ENCODE measurements at regions not wholly inside any gene's neighbourhood (a gene's known extent, or its start where the extent isn't known, plus 50 kb on each side); places are given as distances from the start of the nearest gene placed in this dataset.
A peak's percentile ranks its signal among the peaks of the same experiment; 100 is the strongest.

DNA sequence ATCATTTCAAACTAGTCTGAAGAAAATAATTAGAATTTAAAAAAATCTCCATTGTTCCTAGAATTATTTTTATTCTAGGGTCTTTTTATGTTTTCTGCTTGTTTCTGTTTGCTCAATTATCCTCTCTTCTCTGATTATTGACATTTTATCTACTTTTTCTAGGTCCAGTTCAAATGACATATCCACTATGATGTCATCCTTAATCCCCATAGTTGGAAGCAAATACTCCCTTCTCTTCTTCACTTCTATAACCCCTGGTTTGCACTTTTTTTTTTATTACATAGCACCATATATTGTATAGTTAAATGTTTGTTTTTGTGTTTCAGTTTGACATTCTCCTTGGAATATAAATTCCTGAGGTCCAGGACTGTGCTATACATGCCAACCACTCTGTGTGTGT is 82.6 kb downstream of the CT47B1 start:
- Histone ChIP-seq H3K36me3 (ENCODE audit: control insufficient read depth, insufficient read depth, low read length) (no peaks in the 10 kb centered on the region), H3K4me3 (replicated peaks; ENCODE audit: low read depth, low read length) (no peak overlapping the region), H3K27me3 (replicated peaks; ENCODE audit: control insufficient read depth, insufficient read depth, low read length) (no peaks in the 10 kb centered on the region)
- no peak for DNase-seq (ENCODE audit: extremely low read depth, insufficient read length)
- TF ChIP-seq, protein P1, sequence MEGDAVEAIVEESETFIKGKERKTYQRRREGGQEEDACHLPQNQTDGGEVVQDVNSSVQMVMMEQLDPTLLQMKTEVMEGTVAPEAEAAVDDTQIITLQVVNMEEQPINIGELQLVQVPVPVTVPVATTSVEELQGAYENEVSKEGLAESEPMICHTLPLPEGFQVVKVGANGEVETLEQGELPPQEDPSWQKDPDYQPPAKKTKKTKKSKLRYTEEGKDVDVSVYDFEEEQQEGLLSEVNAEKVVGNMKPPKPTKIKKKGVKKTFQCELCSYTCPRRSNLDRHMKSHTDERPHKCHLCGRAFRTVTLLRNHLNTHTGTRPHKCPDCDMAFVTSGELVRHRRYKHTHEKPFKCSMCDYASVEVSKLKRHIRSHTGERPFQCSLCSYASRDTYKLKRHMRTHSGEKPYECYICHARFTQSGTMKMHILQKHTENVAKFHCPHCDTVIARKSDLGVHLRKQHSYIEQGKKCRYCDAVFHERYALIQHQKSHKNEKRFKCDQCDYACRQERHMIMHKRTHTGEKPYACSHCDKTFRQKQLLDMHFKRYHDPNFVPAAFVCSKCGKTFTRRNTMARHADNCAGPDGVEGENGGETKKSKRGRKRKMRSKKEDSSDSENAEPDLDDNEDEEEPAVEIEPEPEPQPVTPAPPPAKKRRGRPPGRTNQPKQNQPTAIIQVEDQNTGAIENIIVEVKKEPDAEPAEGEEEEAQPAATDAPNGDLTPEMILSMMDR (IDR thresholded peaks at IDR 0.05; ENCODE audit: insufficient read depth, low read length, poor library complexity, severe bottlenecking) = no peak

DNA sequence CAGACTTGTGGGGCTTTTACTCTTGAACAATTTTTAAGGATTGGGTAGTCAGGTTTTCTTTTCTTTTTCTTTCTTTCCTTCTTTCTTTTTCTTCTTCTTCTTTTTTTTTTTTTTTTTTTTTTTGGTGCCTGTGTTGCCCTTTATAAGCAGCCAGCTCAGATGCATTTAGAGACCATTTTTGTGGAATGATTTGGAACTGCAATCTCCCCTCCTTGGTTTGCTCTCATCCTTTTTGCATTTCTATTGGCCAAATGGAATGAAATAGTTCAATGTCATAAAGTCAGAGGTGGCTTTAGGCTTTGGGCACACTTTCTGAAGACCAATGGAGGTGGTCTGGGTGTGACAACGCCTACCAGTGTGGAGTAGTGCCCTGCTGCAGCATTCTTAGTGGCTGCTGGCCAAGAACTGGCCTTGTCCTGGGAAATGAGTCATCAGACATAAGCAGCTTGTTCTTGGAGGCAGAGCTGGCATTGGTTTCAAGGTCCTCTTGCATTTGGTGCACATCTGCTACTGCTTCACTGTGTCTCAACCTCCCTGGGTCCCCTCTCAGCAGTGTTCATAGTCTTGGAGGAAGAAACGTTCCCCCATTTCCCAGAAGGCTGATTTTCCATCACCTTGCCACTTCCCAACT is 84.5 kb downstream of the CT47B1 start:
- no peak for DNase-seq (ENCODE audit: extremely low read depth, insufficient read length)

DNA sequence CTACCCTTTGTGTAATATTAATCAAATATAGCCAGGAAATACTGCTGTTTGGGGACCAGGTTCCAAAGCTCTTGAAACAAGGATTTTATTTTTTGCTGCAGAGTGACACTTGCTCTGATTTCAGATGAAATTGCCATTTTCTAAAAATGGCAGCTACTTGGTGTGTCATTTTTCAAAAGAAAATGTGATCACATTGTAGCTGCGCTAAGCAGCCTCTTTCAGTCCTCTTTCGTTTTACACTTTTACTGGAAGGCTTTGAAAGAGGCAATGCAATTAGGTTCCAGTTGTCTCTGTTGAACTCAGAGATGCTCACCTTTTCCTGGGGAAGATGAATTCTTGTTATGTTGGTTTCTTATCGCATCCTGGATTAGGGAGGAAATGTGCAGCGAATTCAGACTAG is 85.1 kb downstream of the CT47B1 start:
- H3K4me3 ChIP-seq (replicated peaks; ENCODE audit: low read depth, low read length) = no peak overlapping the region
- H3K27me3 ChIP-seq (replicated peaks; ENCODE audit: control insufficient read depth, insufficient read depth, low read length) = no peaks in the 10 kb centered on the region
- DNase-seq (ENCODE audit: extremely low read depth, insufficient read length) = no peak
- no peaks in the 10 kb centered on the region for H3K36me3 ChIP-seq (ENCODE audit: control insufficient read depth, insufficient read depth, low read length)
- TF ChIP-seq, protein P1 (IDR thresholded peaks at IDR 0.05; ENCODE audit: insufficient read depth, low read length, poor library complexity, severe bottlenecking) = no peak

More for the DNA sequence above, 84.5 kb downstream of the CT47B1 start:
- H3K36me3 ChIP-seq (ENCODE audit: control insufficient read depth, insufficient read depth, low read length) = no peaks in the 10 kb centered on the region
- no peak overlapping the region for H3K4me3 ChIP-seq (replicated peaks; ENCODE audit: low read depth, low read length)
- no peaks in the 10 kb centered on the region for H3K27me3 ChIP-seq (replicated peaks; ENCODE audit: control insufficient read depth, insufficient read depth, low read length)
- TF ChIP-seq, protein P1 (IDR thresholded peaks at IDR 0.05; ENCODE audit: insufficient read depth, low read length, poor library complexity, severe bottlenecking) = no peak

DNA sequence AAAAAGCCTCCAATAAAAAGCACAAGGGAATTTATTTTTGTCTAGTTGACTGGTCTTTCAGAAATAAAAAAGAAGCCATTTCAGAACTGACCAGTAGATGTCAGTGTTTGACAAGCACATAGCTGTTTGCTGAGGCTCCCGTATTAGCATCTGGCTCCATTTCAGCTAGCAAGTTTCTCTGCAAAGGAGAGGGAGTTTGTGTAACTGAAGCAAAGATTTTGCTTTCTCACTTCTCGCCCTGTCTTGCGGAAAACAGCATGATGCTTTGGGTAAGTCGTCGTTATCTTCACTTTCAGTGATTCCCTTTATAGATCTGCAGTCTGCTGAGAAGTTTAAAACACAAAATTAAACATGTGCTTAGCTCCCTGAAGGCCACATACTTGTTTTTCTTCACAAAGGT is 85.5 kb downstream of the CT47B1 start:
- TF ChIP-seq, protein P1 (IDR thresholded peaks at IDR 0.05; ENCODE audit: insufficient read depth, low read length, poor library complexity, severe bottlenecking) = peak; percentile 72
- H3K4me3 ChIP-seq (replicated peaks; ENCODE audit: low read depth, low read length) = no peak overlapping the region
- no peaks in the 10 kb centered on the region for H3K36me3 ChIP-seq (ENCODE audit: control insufficient read depth, insufficient read depth, low read length)
- no peaks in the 10 kb centered on the region for H3K27me3 ChIP-seq (replicated peaks; ENCODE audit: control insufficient read depth, insufficient read depth, low read length)
- DNase-seq (ENCODE audit: extremely low read depth, insufficient read length) = peak; percentile 15

GRCh38 chrX:120781403-120781802 is 94.3 kb downstream of the CT47B1 start:
- H3K4me3 ChIP-seq (replicated peaks; ENCODE audit: low read depth, low read length) = no peak overlapping the region
- no peaks in the 10 kb centered on the region for H3K27me3 ChIP-seq (replicated peaks; ENCODE audit: control insufficient read depth, insufficient read depth, low read length)
- no peak for DNase-seq (ENCODE audit: extremely low read depth, insufficient read length)
- H3K36me3 ChIP-seq (ENCODE audit: control insufficient read depth, insufficient read depth, low read length) = no peaks in the 10 kb centered on the region
- TF ChIP-seq, protein P1 (IDR thresholded peaks at IDR 0.05; ENCODE audit: insufficient read depth, low read length, poor library complexity, severe bottlenecking) = no peak

DNA sequence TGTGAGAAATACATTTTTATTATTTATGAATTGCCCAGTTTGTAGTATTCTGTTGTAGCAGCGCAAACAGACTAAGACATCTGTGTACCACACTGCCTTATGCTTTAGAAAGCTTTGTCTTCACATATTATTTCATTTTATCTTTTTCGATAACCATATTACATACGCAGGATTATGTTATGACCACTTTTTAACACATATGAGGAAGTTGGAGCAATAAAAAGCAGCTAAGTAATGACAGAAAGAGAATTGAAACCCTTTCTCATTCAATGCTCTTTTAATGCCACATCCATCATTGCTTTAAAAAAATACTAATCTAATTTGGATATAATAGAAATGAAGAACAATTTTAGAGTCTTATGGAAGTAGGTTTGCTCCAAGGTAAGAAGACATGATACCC is 99.7 kb downstream of the CT47B1 start:
- H3K27me3 ChIP-seq (replicated peaks; ENCODE audit: control insufficient read depth, insufficient read depth, low read length) = no peaks in the 10 kb centered on the region
- no peak overlapping the region for H3K4me3 ChIP-seq (replicated peaks; ENCODE audit: low read depth, low read length)
- no peak for DNase-seq (ENCODE audit: extremely low read depth, insufficient read length)
- TF ChIP-seq, protein P1 (IDR thresholded peaks at IDR 0.05; ENCODE audit: insufficient read depth, low read length, poor library complexity, severe bottlenecking) = no peak
- no peaks in the 10 kb centered on the region for H3K36me3 ChIP-seq (ENCODE audit: control insufficient read depth, insufficient read depth, low read length)

All from GM06990 (cell line).